HG03565 (cell line): ENCODE measurements at regions not wholly inside any gene's neighbourhood (a gene's known extent, or its start where the extent isn't known, plus 50 kb on each side); places are given as distances from the start of the nearest gene placed in this dataset.
"Not testable (repeated sequence)": the region's sequence is repeated elsewhere in the genome, so short reads cannot be mapped to it uniquely, and the experiment has no call there.

Experiments used
- ATAC-seq: cut with Tn5 transposase; IDR thresholded peaks from one replicate; pipeline ENCODE4 v1.9.1; 2021; ENCODE audit warnings: mild to moderate bottlenecking, moderate library complexity; ENCODE audit not compliant: unreplicated experiment

DNA sequence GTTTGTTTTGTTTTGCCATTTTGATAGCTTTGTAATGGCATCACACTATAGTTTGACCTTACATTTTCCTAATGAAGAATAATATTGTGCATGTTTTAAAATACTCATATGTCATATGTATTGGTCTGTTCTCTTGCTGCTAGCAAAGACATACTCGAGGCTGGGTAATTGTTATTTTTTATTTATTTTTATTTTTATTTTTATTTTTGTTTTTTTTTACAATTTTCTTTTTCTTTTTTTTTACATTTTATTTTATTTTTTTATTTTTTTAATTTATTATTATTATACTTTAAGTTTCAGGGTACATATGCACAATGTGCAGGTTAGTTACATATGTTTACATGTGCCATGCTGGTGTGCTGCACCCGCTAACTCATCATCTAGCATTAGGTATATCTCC is 104.6 kb upstream of the GRID2 start:
- no peak for ATAC-seq

- ATAC-seq, result no peak
Measured at GRCh38 chr4:92210906-92211305, 92.9 kb upstream of the GRID2 start.

DNA sequence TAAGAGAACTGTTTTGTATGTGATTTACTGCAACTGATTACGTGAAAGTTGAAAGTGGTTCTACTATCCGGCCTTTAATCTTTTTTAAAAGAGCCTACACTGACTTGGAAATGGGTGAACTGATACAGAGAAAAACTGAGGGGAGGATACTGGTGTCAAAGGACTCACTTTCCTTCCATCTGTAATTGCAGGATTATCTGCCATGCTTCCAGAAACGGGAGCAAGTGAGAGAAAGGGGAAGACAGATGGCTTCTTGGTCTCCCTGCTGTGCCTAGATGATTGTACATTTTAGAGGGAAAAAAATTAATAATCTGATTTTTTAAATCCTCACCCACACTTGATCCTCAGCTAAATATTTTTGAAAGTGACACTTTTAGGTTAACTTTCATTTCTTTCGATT is 88.3 kb upstream of the GRID2 start:
- no peak for ATAC-seq

GRCh38 chr4:92231511-92231910 is 72.3 kb upstream of the GRID2 start:
- no peak for ATAC-seq

DNA sequence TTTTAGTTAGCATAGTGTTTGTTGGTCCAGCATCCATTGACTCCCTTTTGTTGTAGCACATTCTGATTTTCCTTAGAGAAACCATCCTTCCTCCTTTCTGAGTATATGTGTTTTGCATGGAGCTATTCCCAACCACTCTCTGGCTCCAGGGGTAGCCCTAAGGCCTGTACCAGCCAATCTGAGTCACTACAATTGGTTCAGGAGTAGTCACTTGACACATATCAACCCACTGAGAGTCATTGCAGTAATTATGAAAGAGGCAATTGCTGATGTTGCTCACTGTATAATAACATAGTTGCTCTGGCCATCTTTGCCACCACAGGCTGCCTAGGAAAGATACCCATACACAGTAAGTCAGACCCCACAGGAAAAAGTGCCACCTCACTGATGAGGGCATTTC is 71.2 kb upstream of the GRID2 start:
- no peak for ATAC-seq

- ATAC-seq, result no peak
Measured at GRCh38 chr4:92234393-92235176, 69.2 kb upstream of the GRID2 start.

DNA sequence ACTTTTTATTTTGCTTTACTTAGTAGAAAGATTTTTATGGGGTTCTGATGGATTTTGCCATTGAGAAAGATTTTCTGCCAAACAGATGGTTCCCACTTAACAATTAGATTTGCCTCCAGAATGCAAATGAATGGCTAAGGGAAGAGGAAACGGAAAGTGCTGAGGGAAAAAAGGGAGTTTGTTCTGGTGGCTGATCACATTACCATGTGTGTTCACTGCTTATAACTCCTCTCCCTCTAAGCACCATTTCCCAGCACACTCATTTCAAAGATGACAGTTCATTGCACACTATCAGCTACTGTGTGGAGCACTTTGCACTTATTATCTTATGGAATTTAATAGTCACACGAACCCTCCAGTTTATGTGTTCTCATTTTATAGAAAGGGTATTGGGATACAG is 68.0 kb upstream of the GRID2 start:
- no peak for ATAC-seq

DNA sequence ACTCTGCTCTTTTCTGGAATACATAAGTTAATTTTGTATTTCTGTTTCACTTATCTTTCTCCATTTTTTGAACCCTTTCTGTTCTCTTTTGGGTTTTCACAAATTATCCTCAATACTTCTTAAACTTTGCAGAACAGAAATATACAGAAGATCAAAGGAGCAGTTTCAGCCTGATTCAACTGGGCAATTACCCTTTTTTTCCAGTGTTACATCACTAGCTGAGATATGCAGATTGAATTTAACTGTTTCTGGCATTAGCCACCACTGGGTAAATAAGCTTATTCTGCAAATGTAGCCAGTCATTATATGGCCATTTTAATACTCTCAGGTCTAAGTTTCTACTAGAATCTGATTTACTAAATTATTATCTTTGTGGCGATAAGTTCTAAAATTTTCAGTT is 66.9 kb upstream of the GRID2 start:
- ATAC-seq, result no peak

GRCh38 chr4:92237559-92237958 is 66.2 kb upstream of the GRID2 start:
- ATAC-seq, result no peak

DNA sequence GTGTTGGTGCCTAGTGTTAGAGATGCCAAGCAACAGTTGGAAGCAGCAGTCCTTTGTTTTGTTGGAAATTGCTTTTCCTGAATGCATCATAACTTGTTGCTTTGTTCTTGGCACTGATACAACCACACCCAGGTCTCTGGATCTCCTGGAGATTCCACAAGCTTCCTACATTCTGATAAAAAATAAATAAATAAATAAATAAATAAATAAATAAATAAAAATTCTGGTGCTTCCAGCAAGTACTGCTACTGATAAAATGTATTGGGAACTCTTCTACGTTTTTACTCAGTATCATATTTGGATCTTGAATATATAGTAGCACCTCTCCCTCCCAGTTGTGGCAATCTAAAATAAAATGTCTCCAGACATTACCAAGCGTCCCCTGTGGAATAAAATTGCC is 62.7 kb upstream of the GRID2 start:
- ATAC-seq, result no peak

DNA sequence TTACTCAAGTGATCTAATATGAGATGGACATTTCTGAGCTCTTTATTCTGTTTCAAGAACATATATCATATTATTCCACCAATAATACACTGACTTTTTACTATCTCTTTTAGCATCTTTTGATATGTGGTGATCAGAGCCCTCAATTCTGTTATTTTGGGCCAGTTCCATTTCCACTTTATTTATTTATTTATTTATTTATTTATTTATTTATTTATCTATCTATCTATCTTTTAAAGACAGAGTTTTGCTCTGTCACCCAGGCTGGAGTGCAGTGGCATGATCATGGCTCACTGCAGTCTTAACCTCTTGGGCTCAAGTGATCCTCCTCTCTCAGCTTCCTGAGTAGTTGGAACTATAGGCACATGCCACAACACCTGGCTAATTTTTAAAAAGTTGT is 57.4 kb upstream of the GRID2 start:
- ATAC-seq, result no peak

DNA sequence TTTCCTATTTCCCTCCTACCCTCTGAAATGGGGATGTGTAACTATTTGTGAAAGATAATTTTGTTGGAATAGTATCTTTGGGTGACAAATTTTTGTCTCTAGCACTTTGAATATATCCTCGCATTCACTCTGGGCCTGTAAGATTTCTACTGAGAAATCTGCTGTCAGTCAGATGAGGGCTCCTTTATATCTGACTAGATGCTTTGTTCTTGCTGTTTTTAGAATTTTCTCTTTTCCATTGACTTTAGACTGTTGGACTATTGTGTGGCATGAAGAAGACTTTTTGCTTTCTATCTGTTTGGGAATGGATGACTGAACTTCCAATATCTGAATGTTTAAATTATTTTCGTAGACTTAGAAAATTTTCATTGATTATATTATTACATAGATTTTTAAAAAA is 54.2 kb upstream of the GRID2 start:
- ATAC-seq, result no peak

- ATAC-seq, result no peak
Measured at GRCh38 chr4:92251711-92252110, 52.1 kb upstream of the GRID2 start.

GRCh38 chr4:92252358-92252757 is 51.4 kb upstream of the GRID2 start:
- ATAC-seq, result not testable (repeated sequence)

DNA sequence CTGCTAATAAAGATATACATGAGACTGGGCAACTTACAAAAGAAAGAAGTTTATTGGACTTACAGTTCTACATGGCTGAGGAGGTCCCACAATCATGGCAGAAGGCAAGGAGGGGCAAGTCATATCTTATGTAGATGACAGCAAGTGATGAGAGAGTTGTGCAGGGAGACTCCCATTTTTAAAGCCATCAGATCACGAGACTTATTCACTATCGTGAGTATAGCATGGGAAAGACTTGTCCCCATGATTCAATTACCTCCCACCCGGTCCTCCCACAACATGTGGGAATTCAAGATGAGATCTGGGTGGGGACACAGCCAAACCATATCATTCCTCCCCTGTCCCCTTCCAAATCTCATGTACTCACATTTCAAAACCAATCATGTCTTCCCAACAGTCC is 50.9 kb upstream of the GRID2 start:
- no peak for ATAC-seq

DNA sequence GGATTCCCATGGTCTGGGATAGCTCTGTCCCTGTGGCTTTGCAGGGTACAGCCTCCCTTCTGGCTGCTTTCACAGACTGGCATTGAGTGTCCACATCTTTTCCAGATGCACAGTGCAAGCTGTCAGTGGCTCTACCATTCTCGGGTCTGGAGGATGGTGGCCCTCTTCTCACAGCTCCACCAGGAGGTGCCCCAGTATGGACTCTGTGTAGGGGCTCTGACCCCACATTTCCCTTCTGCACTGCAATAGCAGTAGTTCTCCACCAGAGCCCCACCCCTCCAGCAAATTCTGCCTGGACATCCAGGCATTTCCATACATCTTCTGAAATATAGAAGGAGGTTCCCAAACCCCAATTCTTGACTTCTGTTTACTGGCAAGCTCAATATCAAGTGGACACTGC is 50.2 kb upstream of the GRID2 start:
- ATAC-seq, result no peak
